NCI-H2081 (cell line): ENCODE measurements at regions not wholly inside any gene's neighbourhood (a gene's known extent, or its start where the extent isn't known, plus 50 kb on each side); places are given as distances from the start of the nearest gene placed in this dataset.
"Not testable (repeated sequence)": the region's sequence is repeated elsewhere in the genome, so short reads cannot be mapped to it uniquely, and the experiment has no call there.

ENCODE experiments used
- DNase-seq, 2 experiments: peaks; one replicate each; lab custom pipeline; 2025; lab: John Stamatoyannopoulos, UW

DNA sequence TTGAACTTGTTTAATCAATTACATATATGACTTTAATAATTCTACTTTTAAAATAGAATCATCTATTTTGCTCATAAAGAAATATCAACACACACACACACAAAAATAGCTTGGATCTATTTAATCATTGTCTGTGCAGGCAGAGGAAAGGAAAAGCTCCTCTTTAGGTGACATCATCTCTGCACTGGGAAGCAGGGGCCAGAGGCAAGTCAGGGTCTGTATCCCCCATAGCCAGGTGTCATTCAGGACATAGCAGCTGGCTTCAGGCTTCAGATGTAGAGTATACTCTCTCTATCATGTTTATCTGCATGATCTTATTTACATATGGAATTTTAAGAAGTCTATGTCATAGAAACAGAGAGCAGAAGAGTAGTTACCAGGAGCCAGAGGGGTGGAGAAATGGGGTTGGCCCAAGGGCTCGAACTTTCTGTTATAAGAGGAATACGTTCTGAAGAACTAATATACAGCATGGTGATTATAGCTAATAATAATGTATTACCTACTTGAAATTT lies 110.4 kb upstream of the LDB2 start:
- DNase-seq = no peak

DNA sequence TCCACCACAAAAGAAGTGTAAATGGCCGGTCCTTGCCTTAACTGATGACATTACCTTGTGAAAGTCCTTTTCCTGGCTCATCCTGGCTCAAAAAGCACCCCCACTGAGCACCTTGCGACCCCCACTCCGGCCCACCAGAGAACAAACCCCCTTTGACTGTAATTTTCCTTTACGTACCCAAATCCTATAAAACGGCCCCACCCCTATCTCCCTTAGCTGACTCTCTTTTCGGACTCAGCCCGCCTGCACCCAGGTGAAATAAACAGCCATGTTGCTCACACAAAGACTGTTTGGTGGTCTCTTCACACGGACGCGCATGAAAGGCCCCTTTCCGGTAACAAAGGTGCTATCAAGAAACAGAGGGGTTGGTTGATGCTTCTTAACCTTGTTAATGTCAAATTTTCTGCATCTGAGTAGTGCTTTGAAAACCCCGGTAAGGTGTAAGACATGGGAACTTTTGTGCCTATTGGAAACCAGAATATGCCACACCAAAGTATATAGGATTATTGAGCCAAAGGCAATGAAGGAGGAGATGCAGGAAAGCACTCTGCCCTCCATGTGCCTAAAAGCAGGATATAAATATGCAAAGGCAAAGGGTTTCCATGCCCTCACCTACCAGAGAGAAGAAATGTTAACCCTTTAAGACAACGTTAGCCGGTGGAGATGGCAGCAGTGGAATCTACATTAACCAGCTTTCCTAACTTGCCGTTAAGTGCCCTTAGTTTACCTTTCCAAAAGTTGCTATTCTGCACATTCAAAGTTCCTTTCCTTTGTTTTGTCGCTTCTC lies 105.4 kb upstream of the LDB2 start:
- DNase-seq = not testable (repeated sequence)

DNA sequence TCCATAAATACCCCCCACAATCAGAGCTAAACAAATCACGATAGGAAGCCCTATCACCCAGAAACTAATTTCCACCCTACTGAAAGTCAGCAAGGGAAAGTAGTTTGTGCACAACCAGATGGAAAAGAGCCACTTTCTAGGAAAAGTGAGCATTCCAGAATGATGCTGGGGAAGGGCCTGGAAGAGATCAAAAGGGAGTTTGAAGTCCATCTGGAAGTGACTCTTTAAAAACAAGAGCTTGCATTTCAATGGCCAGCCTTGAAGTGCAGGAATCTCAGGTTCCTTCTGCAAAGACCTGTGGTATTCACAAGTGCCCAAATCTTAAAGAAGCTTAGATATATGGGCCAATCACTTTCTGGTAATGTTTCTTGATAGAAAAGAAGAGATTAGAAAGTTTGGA lies 97.0 kb upstream of the LDB2 start:
- DNase-seq = no peak

GRCh38 chr4:16993956-16994840 lies 95.8 kb upstream of the LDB2 start:
- DNase-seq = no peak

- DNase-seq = no peak
Measured at GRCh38 chr4:16992566-16993225, 94.3 kb upstream of the LDB2 start.

DNA sequence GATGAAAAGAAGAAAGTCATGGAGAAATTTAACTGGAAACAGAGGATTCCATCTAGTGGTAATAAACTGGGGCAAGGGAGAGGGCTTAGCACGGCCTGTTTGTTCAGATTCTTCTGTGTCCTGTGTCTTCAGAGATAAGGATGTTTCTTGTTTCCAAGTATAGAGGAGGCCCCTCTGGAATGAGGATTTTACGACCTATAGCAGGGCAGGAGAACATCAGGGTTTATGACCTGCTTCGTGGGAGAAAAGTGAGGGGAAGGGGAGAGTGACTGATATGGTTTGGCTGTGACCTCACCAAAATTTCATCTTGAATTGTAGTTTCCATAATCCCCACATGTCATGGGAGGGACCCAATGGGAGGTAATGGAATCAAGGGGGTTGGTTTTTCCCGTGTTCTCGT lies 93.0 kb upstream of the LDB2 start:
- no peak for DNase-seq

GRCh38 chr4:16989371-16989770 lies 90.9 kb upstream of the LDB2 start:
- no peak for DNase-seq

DNA sequence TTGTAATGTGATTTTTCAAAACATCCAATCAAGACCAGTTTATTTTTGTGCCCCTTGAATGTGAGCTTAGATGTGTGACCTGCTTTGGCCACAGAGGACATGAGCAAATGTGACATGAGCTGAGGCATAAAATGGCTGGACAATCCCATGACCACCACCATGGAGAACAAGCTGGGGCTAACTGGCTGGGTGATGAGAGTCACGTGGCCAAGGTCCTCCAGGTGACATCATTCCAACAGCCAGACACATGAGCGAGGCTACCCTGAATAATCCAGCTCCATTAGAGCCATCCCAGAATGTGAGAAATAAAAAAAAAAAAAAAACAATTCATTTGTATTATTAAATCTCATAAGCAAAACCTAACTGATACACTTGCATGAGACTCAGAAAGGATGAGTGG lies 90.4 kb upstream of the LDB2 start:
- DNase-seq = no peak

DNA sequence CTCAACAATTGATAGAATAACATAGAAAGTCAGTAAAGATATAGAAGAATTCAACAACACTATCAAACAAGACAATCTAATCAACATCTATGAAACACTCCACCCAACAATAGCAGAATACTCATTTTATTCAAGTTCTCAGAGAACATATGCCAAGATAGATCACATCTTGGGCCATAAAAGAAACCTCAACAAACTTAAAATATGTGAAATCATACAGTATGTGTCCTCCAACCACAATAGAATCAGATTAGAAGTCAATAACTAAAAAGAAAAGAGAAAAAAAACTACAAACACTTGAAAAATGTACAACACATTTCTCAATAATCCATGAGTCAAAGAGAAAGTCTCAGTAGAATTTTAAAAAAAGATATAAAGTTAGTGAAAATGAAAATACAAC lies 78.6 kb upstream of the LDB2 start:
- DNase-seq = no peak

- no peak for DNase-seq
Measured at GRCh38 chr4:16969696-16970135, 71.3 kb upstream of the LDB2 start.

DNA sequence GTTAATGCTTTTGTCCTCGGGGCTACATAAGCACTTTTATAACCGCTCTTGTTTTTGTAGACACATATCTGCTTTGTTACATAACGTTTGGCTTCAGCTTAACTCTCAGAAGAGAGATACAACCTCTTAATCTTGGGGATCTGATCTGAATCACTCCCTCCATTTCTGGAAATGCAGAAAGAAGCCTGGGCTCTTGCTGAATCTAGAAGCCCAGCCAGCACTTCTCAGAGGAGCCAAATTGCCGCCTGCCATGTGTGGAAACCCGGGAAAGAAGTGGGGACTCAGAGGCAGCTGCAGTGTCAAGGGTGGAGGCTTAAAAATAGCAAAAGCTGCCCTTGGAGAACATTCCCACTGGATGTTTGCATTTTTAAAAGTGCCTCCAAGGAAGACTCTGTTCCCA lies 69.3 kb upstream of the LDB2 start:
- no peak for DNase-seq

- DNase-seq = no peak
Measured at GRCh38 chr4:16959305-16959704, 60.9 kb upstream of the LDB2 start.

GRCh38 chr4:16952896-16953630 lies 54.6 kb upstream of the LDB2 start:
- DNase-seq = no peak

- DNase-seq = no peak
Measured at GRCh38 chr4:16952462-16952871, 54.0 kb upstream of the LDB2 start.
